HG02678 (cell line): ENCODE measurements at regions not wholly inside any gene's neighbourhood (a gene's known extent, or its start where the extent isn't known, plus 50 kb on each side); places are given as distances from the start of the nearest gene placed in this dataset.
"Not testable (repeated sequence)": the region's sequence is repeated elsewhere in the genome, so short reads cannot be mapped to it uniquely, and the experiment has no call there.

Experiments used
- ATAC-seq: cut with Tn5 transposase; IDR thresholded peaks from one replicate; pipeline ENCODE4 v1.9.1; 2021; ENCODE audit warnings: mild to moderate bottlenecking, moderate library complexity; ENCODE audit not compliant: unreplicated experiment

GRCh38 chr14:106474261-106475028 is 948.1 kb downstream of the TMEM121 start:
- ATAC-seq: not testable (repeated sequence)

- not testable (repeated sequence) for ATAC-seq
Measured at GRCh38 chr14:106475214-106475613, 948.8 kb downstream of the TMEM121 start.

DNA sequence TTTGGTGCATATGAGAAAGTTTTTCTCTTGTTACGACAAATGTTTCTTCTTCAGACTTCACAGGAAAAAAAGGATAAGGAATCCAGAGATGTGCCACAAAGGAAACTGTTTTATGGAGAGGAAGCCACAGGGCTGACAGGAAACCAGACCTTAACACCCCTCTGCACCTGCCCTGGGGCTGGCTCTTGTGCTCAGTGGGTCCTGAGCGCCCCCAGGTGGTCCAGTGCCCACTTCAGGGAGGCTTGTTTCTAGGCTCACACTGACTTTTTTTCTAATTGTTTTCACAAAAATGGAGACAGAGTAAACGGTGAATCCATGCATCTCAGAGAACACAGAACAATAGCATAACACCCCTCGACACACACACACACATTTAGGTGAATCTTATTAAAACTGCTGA is 951.2 kb downstream of the TMEM121 start:
- not testable (repeated sequence) for ATAC-seq

GRCh38 chr14:106480287-106480686 is 953.9 kb downstream of the TMEM121 start:
- not testable (repeated sequence) for ATAC-seq

GRCh38 chr14:106482213-106482612 is 955.8 kb downstream of the TMEM121 start:
- ATAC-seq: not testable (repeated sequence)

- ATAC-seq: no peak
Measured at GRCh38 chr14:106487600-106487999, 961.2 kb downstream of the TMEM121 start.

- ATAC-seq: no peak
Measured at GRCh38 chr14:106488291-106488690, 961.9 kb downstream of the TMEM121 start.

DNA sequence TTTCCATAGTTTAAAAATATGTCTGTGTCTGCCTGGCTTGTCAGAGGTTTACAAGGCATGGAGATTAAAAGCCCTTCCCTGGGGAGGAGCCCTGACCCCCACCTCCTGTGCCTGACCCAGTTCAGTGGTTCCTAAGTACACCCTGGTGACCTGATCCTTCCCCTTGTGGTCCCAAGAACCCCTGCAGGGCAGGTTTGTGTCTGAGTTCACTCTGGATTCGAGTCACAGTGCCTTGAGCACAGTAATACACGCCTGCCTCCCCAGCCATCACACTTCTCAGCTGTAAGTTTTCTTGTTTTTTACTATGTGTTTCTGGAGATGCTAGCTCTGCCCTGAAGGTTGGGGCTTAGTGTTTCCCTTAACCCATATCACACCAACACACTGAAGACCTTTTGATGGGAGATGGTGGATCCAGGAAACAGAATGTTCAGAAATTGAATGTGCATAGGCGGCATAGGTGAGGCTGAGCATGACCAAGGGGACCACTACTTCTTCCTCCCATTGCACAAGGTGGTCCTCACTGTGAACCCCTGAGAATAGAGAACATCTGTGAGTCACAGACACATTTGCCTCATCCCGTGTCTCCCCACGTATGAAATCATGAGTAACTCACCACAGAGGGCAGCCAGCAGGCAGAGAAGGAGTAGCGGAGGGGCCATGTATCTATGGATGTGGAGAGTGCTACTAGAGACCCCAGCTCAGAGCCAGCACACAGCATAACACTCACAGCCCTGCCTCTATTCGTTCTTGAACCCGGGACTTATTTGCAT is 962.9 kb downstream of the TMEM121 start:
- ATAC-seq: no peak

GRCh38 chr14:106490442-106490841 is 964.1 kb downstream of the TMEM121 start:
- no peak for ATAC-seq

DNA sequence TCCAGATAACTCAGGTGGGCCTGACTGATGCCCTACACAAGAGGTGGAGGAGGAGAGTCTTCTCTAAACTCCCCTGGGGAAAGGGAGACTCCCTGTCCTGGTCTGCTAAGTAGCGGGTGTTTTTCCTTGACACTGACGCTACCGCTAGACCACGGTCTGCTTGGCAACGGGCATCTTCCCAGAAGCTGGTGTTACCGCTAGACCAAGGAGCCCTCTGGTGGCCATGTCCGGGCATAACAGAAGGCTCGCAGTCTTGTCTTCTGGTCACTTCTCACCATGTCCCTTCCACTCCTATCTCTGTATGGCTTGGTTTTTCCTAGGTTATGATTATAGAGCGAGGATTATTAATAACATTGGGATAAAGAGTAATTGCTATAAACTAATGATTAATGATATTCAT is 965.5 kb downstream of the TMEM121 start:
- no peak for ATAC-seq

DNA sequence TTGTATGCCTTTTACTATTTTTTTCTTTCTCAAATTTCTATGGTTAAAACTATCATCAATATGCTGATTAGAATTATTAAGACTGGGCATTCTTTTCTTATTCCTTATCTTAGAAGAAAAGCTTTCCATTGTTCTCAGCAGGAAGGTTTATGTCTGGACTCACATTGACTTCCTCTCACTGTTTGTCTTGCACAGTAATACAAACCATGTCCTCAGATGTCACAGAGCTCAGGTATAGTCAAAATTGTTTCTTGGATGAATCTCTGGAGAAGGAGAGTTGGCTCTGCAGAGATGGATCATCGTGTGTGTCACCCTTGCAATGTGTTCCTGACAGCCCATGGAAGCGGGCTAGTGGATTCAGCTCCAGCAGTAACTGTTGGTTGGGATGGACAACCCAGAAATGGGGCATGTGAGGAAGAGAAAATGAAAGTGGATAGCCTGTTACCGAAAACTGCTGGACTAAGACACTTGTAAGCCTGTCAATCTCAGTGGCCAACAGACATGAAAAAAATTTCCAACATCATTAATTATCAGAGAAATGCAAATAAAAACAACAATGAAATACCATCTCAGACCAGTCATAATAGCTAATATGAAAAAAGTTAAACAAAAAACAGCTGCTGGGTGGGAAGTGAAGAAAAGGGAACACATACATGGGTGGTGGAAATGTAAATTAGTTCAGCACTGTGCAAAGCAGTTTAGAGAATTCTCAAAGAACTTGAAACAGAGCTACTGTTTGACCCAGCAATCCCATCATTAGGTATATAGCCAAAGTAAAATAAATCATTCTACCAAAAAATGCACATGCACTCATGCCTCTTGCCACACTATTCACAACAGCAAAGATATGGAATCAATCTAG is 967.8 kb downstream of the TMEM121 start:
- ATAC-seq: no peak

DNA sequence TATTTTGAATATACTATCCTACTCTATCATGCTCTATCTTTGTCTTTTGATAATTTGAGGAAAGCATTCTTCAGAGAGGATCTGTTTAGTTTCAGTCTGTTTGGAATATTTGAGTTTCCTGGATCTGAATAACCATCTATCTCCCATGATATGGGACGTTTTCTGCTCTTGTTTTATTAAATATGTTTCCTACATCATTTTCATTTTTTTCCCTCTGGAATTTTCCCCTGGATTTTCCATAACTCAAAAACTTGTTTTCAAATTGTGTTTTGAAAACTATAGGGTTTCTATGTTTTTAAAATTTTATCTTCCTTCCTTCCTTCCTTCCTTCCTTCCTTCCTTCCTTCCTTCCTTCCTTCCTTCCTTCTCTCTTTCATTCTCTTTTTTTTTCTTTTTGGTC is 974.2 kb downstream of the TMEM121 start:
- ATAC-seq: no peak

- no peak for ATAC-seq
Measured at GRCh38 chr14:106501898-106502297, 975.5 kb downstream of the TMEM121 start.

- no peak for ATAC-seq
Measured at GRCh38 chr14:106505366-106505765, 979.0 kb downstream of the TMEM121 start.

- ATAC-seq: no peak
Measured at GRCh38 chr14:106506881-106507305, 980.5 kb downstream of the TMEM121 start.

DNA sequence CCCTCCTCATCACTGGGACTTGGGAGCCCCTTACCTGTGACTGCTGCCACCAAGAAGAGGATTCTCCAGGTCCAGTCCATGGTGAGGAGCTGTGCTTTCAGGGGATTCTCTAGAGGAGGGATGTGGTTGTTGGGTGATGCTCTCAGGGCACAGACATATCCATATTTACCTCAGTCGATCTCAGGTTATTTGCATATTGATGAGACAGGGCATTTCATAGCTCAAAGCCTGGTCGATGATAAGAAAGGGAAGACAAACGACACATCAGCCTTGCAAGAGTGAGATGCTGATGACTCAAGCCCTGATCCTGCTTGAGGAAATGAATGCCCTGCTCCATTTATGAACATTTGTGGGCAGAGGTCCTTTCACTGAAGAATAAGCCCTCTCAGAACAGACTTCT is 981.0 kb downstream of the TMEM121 start:
- no peak for ATAC-seq

DNA sequence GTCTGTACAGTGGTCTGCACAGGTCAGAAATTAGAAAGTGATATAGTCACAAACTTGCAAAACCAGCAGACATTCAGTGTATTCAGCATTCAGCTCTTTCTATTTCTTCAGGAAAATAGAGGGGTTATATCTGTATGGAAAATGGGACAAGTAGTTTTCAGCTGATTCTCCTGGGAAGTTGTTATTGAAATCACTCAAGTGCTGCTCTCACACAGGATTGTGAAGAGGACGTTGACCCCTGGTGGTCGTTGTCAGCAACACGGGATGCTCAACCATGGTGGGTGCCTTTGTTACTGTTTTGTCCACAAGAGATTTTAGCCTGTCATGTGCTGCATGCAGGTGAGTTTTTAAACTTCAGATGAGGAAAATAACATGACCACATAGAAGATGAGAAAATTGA is 981.8 kb downstream of the TMEM121 start:
- ATAC-seq: no peak

DNA sequence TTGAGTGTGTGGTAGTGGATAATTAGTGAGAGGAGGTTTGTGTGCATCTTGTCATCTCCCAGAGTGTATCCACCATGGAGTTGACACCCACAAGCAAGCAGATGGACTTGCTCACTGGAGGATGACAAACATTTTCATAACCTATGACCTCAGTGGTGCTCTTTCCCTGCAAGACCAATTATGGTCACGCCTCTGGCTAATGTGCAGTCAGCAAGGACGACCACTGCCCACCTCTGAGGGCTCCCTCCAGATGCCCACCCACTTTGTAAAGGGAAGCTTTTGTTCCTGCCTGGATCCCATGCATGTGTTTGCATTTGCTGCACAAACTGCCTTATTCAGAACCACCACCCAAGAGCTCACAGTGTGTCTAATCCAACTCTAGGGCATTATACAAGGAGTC is 982.8 kb downstream of the TMEM121 start:
- ATAC-seq: no peak

GRCh38 chr14:106509807-106510206 is 983.4 kb downstream of the TMEM121 start:
- no peak for ATAC-seq

DNA sequence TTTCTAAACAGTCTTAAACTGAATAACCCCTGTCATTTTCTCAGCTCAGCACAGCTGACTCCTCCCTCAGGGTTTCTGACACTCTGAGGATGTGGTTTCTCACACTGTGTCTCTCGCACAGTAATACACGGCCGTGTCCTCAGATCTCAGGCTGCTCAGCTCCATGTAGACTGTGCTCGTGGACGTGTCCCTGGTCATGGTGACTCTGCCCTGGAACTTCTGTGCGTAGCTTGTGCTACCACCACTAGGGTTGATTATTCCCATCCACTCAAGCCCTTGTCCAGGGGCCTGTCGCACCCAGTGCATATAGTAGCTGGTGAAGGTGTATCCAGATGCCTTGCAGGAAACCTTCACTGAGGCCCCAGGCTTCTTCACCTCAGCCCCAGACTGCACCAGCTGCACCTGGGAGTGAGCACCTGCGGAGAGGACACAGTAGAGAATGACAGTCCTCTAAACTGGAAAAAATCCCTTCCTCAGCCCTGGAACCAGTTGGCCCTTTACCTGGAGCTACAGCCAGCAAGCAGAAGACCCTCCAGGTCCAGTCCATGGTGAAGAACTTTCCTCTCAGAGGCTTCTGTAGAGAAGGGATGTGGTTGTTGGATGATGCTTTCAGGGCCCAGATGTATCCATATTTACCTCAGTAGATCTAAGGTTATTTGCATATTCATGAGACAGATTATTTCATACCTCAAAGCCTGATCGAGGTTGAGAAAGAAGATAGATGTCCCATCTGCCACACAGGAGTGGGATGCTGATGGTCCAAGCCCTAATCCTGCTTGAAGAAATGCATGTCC is 984.8 kb downstream of the TMEM121 start:
- no peak for ATAC-seq
